ENCODE measurements at regions not wholly inside any gene's neighbourhood (a gene's known extent, or its start where the extent isn't known, plus 50 kb on each side); places are given as distances from the start of the nearest gene placed in this dataset.

- TF ChIP-seq CTCF (IDR thresholded peaks at IDR 0.05; ENCODE audit: extremely low read depth in 1 of 2, insufficient read depth in 1 of 2, low read depth in 1 of 2, low read length in 2 of 2) (no peak), POLR2A (IDR thresholded peaks at IDR 0.05; ENCODE audit: low read depth, low read length) (no peak), EZH2 (IDR thresholded peaks at IDR 0.05; ENCODE audit: borderline replicate concordance, low read depth, low read length, severe bottlenecking) (no peak), POLR2AphosphoS5 (IDR thresholded peaks at IDR 0.05; ENCODE audit: insufficient read depth, low read depth, low read length) (no peak), MYC (IDR thresholded peaks at IDR 0.05; ENCODE audit: low read depth, low read length) (no peak), MAX (IDR thresholded peaks at IDR 0.05; ENCODE audit: insufficient read depth, insufficient read length) (no peak), GATA2 (IDR thresholded peaks at IDR 0.05; ENCODE audit: insufficient read depth, insufficient read length, low read depth, low read length) (no peak), FOS (IDR thresholded peaks at IDR 0.05; ENCODE audit: borderline replicate concordance, insufficient read depth, low read length) (no peak)
These were observed 74.8 kb downstream of the CYP26A1 start for GRCh38 chr10:93148476-93148875.
